H1 (cell line): ENCODE measurements at regions not wholly inside any gene's neighbourhood (a gene's known extent, or its start where the extent isn't known, plus 50 kb on each side); places are given as distances from the start of the nearest gene placed in this dataset.

ENCODE experiments used
- CTCF ChIA-PET: fragments of 300-600 bp; sonication (Branson Sonifier 250); formaldehyde crosslinking; loops from one replicate; lab custom pipeline; 2021; ENCODE audit not compliant: partially characterized antibody; lab: Charles Lee
- POLR2A ChIA-PET: fragments of 300-600 bp; sonication (Branson Sonifier 250); formaldehyde crosslinking; loops from one replicate; lab custom pipeline; 2021; ENCODE audit warnings: inconsistent platforms; ENCODE audit not compliant: partially characterized antibody; lab: Charles Lee
- DNase-seq, 2 experiments: peaks; one replicate each; pipeline versions ENCODE4 v3.0.0 to v3.0.0-alpha.2; 2010 to 2022; ENCODE audit warnings: low spot score in 2 of 2, low read depth in 1 of 2, mixed read lengths in 1 of 2
- FAIRE-seq: peaks from 2 replicates; lab custom pipeline; 2011; peaks lifted over from hg19 to GRCh38; lab: Jason Lieb, UNC
- H2AFZ ChIP-seq: 2 replicates; pipeline ENCODE4 v1.8.1; 2012; ENCODE audit warnings: low read length, inconsistent platforms
- H2AK5ac ChIP-seq: 2 replicates; pipeline ENCODE4 v1.6.1; 2013; ENCODE audit warnings: low read depth, low read length
- H2BK120ac ChIP-seq: replicated peaks from 2 replicates; pipeline ENCODE3; 2013; ENCODE audit warnings: low read depth, low read length, inconsistent platforms
- H2BK12ac ChIP-seq: 2 replicates; pipeline ENCODE4 v1.6.1; 2013; ENCODE audit warnings: low read depth, low read length
- H2BK15ac ChIP-seq: 2 replicates; pipeline ENCODE4 v1.6.1; 2013; ENCODE audit warnings: low read length
- H2BK20ac ChIP-seq: 2 replicates; pipeline ENCODE4 v1.6.1; 2013; ENCODE audit warnings: low read length
- H2BK5ac ChIP-seq: 2 replicates; pipeline ENCODE4 v1.6.1; 2013; ENCODE audit warnings: low read depth, low read length
- H3K14ac ChIP-seq: 2 replicates; pipeline ENCODE4 v1.6.1; 2013; ENCODE audit warnings: inconsistent platforms; ENCODE audit not compliant: insufficient read length
- H3K18ac ChIP-seq: 2 replicates; pipeline ENCODE4 v1.6.1; 2013; ENCODE audit warnings: low read length; ENCODE audit errors: extremely low read depth
- H3K23ac ChIP-seq: 2 replicates; pipeline ENCODE4 v1.6.1; 2013; ENCODE audit warnings: inconsistent platforms; ENCODE audit not compliant: insufficient read length
- H3K23me2 ChIP-seq: 2 replicates; pipeline ENCODE4 v1.6.1; 2013; ENCODE audit warnings: low read depth, low read length
- H3K27ac ChIP-seq: 2 replicates; pipeline ENCODE4 v1.6.1; 2011; ENCODE audit warnings: low read depth, low read length, inconsistent platforms
- H3K27me3 ChIP-seq, 4 experiments: replicated peaks in 1 of 4; 1 replicate in 1 of 4; 2 replicates in 3 of 4; pipeline versions ENCODE4 v1.6.1 to v1.8.1; 2011 to 2013; ENCODE audit warnings: low read length in 3 of 4, mild to moderate bottlenecking in 3 of 4, inconsistent platforms in 2 of 4, mixed read lengths in 2 of 4, moderate library complexity in 1 of 4; ENCODE audit not compliant: control insufficient read depth in 3 of 4, insufficient read depth in 3 of 4; ENCODE audit errors: extremely low read depth in 1 of 4
- H3K36me3 ChIP-seq, 4 experiments: 2 replicates each; pipeline versions ENCODE4 v1.6.1 to v1.8.1; 2011 to 2013; ENCODE audit warnings: mild to moderate bottlenecking in 4 of 4, low read length in 3 of 4, moderate library complexity in 2 of 4, control low read depth in 1 of 4, inconsistent platforms in 1 of 4; ENCODE audit not compliant: insufficient read depth in 4 of 4, control insufficient read depth in 2 of 4
- H3K4ac ChIP-seq: replicated peaks from 2 replicates; pipeline ENCODE3; 2013; ENCODE audit warnings: low read length, low read depth, mixed read lengths, inconsistent platforms; ENCODE audit not compliant: insufficient read length
- H3K4me1 ChIP-seq, 4 experiments: replicated peaks in 1 of 4; 1 replicate in 1 of 4; 2 replicates in 3 of 4; pipeline versions ENCODE4 v1.6.1 to v1.8.1; 2011 to 2013; ENCODE audit warnings: low read length in 3 of 4, inconsistent platforms in 2 of 4, mixed read lengths in 1 of 4; ENCODE audit not compliant: insufficient read depth in 4 of 4, control insufficient read depth in 3 of 4
- H3K4me2 ChIP-seq, 2 experiments: 2 replicates each; pipeline versions ENCODE4 v1.6.1 to v1.8.1; 2011 to 2013; ENCODE audit warnings: low read depth in 2 of 2, low read length in 2 of 2, control low read depth in 1 of 2, inconsistent platforms in 1 of 2, mild to moderate bottlenecking in 1 of 2; ENCODE audit not compliant: insufficient read depth in 1 of 2
- H3K4me3 ChIP-seq, 4 experiments: fragments of 200-600, 300-600 bp in 1 of 4; sonication (generic), shearing (Covaris generic), sonication (Bioruptor Twin) in 1 of 4; 2 replicates each; pipeline versions ENCODE4 v1.5.1 to v1.8.1; 2011 to 2016; ENCODE audit warnings: low read length in 4 of 4, low read depth in 3 of 4, control low read depth in 2 of 4, inconsistent platforms in 2 of 4, mild to moderate bottlenecking in 2 of 4, mixed read lengths in 1 of 4, moderate library complexity in 1 of 4; ENCODE audit not compliant: insufficient read depth in 2 of 4; ENCODE audit errors: extremely low read depth in 1 of 4
- H3K56ac ChIP-seq: replicated peaks from 2 replicates; pipeline ENCODE3; 2013; ENCODE audit warnings: low read depth, mild to moderate bottlenecking, mixed read lengths, low read length, inconsistent platforms; ENCODE audit not compliant: insufficient read length
- H3K79me1 ChIP-seq: 2 replicates; pipeline ENCODE4 v1.6.1; 2013; ENCODE audit warnings: low read depth, low read length, control low read depth
- H3K79me2 ChIP-seq, 2 experiments: 2 replicates each; pipeline versions ENCODE4 v1.6.1 to v1.8.1; 2012 to 2013; ENCODE audit warnings: low read length in 2 of 2, mild to moderate bottlenecking in 2 of 2, inconsistent platforms in 1 of 2; ENCODE audit not compliant: insufficient read depth in 2 of 2, control insufficient read depth in 1 of 2
- H3K9ac ChIP-seq, 4 experiments: replicated peaks in 1 of 4; 1 replicate in 1 of 4; 2 replicates in 3 of 4; pipeline versions ENCODE4 v1.6.1 to v1.8.1; 2011 to 2013; ENCODE audit warnings: low read depth in 3 of 4, low read length in 3 of 4, control low read depth in 2 of 4, mild to moderate bottlenecking in 2 of 4, moderate library complexity in 2 of 4, inconsistent platforms in 1 of 4; ENCODE audit errors: extremely low read depth in 1 of 4
- H3K9me3 ChIP-seq, 2 experiments: 2 replicates each; pipeline versions ENCODE4 v1.6.1 to v1.8.1; 2012 to 2013; ENCODE audit warnings: mild to moderate bottlenecking in 2 of 2, moderate library complexity in 2 of 2, control low read depth in 1 of 2, inconsistent platforms in 1 of 2, low read depth in 1 of 2, low read length in 1 of 2, mixed read lengths in 1 of 2; ENCODE audit not compliant: insufficient read depth in 2 of 2
- H4K20me1 ChIP-seq, 2 experiments: replicated peaks in 1 of 2; 2 replicates each; pipeline versions ENCODE3 to v1.8.1; 2011 to 2013; ENCODE audit warnings: inconsistent platforms in 2 of 2, low read length in 2 of 2, mild to moderate bottlenecking in 1 of 2; ENCODE audit not compliant: insufficient read depth in 2 of 2, control insufficient read depth in 1 of 2
- H4K5ac ChIP-seq: 2 replicates; pipeline ENCODE4 v1.6.1; 2013; ENCODE audit warnings: low read length, low read depth, mixed read lengths, inconsistent platforms; ENCODE audit not compliant: insufficient read length
- H4K8ac ChIP-seq: 2 replicates; pipeline ENCODE4 v1.8.0; 2013; ENCODE audit warnings: mild to moderate bottlenecking, moderate library complexity, low read length, inconsistent platforms; ENCODE audit not compliant: insufficient read depth; ENCODE audit errors: extremely low read depth
- H4K91ac ChIP-seq: replicated peaks from 2 replicates; pipeline ENCODE3; 2013; ENCODE audit warnings: low read length, mixed read lengths, inconsistent platforms; ENCODE audit not compliant: insufficient read length
- ASH2L ChIP-seq: fragments of 200-600, 300-600 bp; sonication (generic); IDR thresholded peaks from one replicate; pipeline ENCODE4 v1.7.1; 2017; ENCODE audit warnings: low read length
- BACH1 ChIP-seq: IDR thresholded peaks from 2 replicates; pipeline ENCODE4 v1.6.1; 2012; ENCODE audit warnings: low read length, improper control_type of control experiment
- CEBPB ChIP-seq: IDR thresholded peaks from 2 replicates; pipeline ENCODE4 v1.6.1; 2012; ENCODE audit warnings: low read depth, low read length
- CHD2 ChIP-seq: IDR thresholded peaks from 2 replicates; pipeline ENCODE4 v1.6.1; 2012; ENCODE audit warnings: low read length, improper control_type of control experiment
- CREB1 ChIP-seq: IDR thresholded peaks from 2 replicates; pipeline ENCODE4 v1.6.1; 2012; ENCODE audit warnings: inconsistent platforms
- POLR2A ChIP-seq, 2 experiments: IDR thresholded peaks; 1 replicate in 1 of 2; 2 replicates in 1 of 2; pipeline ENCODE4 v1.6.1; 2011; ENCODE audit warnings: low read depth in 2 of 2, low read length in 2 of 2, mild to moderate bottlenecking in 2 of 2; ENCODE audit errors: control extremely low read depth in 1 of 2
- POLR2AphosphoS5 ChIP-seq: IDR thresholded peaks from 2 replicates; pipeline ENCODE4 v1.6.1; 2011; ENCODE audit warnings: low read depth, low read length
- RAD21 ChIP-seq, 2 experiments: IDR thresholded peaks in 1 of 2; conservative IDR thresholded peaks in 1 of 2; 2 replicates each; pipeline ENCODE4 v1.6.1; 2011; ENCODE audit warnings: low read depth in 2 of 2, low read length in 2 of 2, improper control_type of control experiment in 1 of 2, inconsistent platforms in 1 of 2, mild to moderate bottlenecking in 1 of 2, moderate library complexity in 1 of 2
- RFX5 ChIP-seq: IDR thresholded peaks from 2 replicates; pipeline ENCODE4 v1.6.1; 2011; ENCODE audit warnings: low read depth, low read length, improper control_type of control experiment, borderline replicate concordance
- SIX5 ChIP-seq: IDR thresholded peaks from 2 replicates; pipeline ENCODE4 v1.6.1; 2011; ENCODE audit warnings: mild to moderate bottlenecking, low read depth, low read length
- TAF1 ChIP-seq: IDR thresholded peaks from 2 replicates; pipeline ENCODE4 v1.6.1; 2011; ENCODE audit warnings: mild to moderate bottlenecking, low read depth, low read length
- TAF7 ChIP-seq: optimal IDR thresholded peaks from 2 replicates; pipeline ENCODE3; 2011; ENCODE audit warnings: low read depth, mild to moderate bottlenecking, inconsistent platforms, low read length, moderate library complexity, borderline replicate concordance
- WGBS, 2 experiments: shearing (Covaris generic) in 1 of 2; methylation state at CpG; one replicate each; pipeline versions ENCODE4 v1.1.6 to v1.1.7; 2013 to 2015; ENCODE audit warnings: low lambda C conversion rate in 2 of 2, mixed read lengths in 2 of 2, inconsistent platforms in 1 of 2, low coverage in 1 of 2, missing lambda C conversion rate in 1 of 2; ENCODE audit not compliant: insufficient replicate concordance in 2 of 2, insufficient coverage in 1 of 2, insufficient read length in 1 of 2; ENCODE audit errors: extremely low coverage in 1 of 2, missing lambda C conversion rate in 1 of 2; 5-methylcytosine and 5-hydroxymethylcytosine counted together
- TF ChIP-seq, protein P1 (sequence below): IDR thresholded peaks from 2 replicates; pipeline ENCODE4 v1.6.1; 2011; ENCODE audit warnings: low read length, improper control_type of control experiment

DNA sequence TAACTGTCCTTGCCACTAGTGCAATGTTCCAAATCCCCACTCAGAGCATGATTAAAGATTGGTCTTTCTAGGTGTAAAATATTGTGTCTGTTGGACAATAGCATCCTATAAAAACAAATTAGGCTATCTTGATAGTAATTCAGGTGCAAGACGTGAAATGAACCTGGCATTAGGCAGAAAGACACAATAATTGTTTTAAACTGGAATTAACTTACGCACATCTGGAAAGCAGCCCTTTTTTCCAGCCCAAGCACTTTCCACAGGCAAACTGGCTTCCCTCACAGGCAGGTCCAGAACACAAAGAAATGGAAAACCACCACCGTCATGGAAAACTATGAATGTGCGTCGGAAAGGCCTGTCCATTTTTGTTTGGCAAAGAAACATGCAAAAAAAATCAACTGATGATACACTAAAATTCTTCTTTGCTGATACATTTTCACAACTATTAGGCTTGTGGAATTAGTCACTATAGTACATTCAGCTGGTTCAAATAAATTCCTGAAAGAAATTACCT, 474.7 kb upstream of the IL12A start:
- Histone ChIP-seq H2BK120ac (no peak overlapping the region), H3K27ac (no peak overlapping the region), H3K56ac (no peak overlapping the region), H3K4ac (no peak overlapping the region), H3K4me1 (no peaks in the 10 kb centered on the region), H3K27me3 (no peaks in the 10 kb centered on the region), H2BK12ac (no peak overlapping the region), H2BK20ac (no peak overlapping the region), H3K79me1 (no peaks in the 10 kb centered on the region), H4K5ac (no peak overlapping the region), H2AFZ (no peak overlapping the region), H3K9me3 (peaks cover 0 to 4% of the 10 kb centered on the region in 2 experiments; a peak in 1 of 4 replicates), H2AK5ac (no peak overlapping the region), H3K79me2 (no peaks in the 10 kb centered on the region), H3K14ac (no peak overlapping the region), H3K4me3 (no peak overlapping the region), H3K18ac (no peak overlapping the region), H4K91ac (no peak overlapping the region), H4K8ac (no peak overlapping the region), H3K9ac (no peak overlapping the region), H3K23ac (no peak overlapping the region), H4K20me1 (no peaks in the 10 kb centered on the region), H3K4me2 (no peak overlapping the region), H3K36me3 (no peaks in the 10 kb centered on the region), H2BK5ac (no peak overlapping the region), H2BK15ac (no peak overlapping the region), H3K23me2 (no peaks in the 10 kb centered on the region)
- ChIA-PET POLR2A (no interaction called here), CTCF (no interaction called here)
- no peak for FAIRE-seq
- DNase-seq = no peak
- 95% methylated on average over 5 of the region's 5 CpGs; no CpG with 5 or more reads in 1 of the 2 experiments for WGBS, 2 experiments
- no peak for TF ChIP-seq CHD2
- TF ChIP-seq CEBPB = no peak
- TF ChIP-seq, protein P1, sequence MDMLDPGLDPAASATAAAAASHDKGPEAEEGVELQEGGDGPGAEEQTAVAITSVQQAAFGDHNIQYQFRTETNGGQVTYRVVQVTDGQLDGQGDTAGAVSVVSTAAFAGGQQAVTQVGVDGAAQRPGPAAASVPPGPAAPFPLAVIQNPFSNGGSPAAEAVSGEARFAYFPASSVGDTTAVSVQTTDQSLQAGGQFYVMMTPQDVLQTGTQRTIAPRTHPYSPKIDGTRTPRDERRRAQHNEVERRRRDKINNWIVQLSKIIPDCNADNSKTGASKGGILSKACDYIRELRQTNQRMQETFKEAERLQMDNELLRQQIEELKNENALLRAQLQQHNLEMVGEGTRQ = no peak
- TF ChIP-seq RAD21 (IDR thresholded peaks at IDR 0.05 in 1 of 2, conservative IDR thresholded peaks at IDR 0.05 in 1 of 2; ENCODE audit: low read depth in 2 of 2, low read length in 2 of 2) = no peak
- TF ChIP-seq TAF1 = no peak
- no peak for TF ChIP-seq SIX5
- TF ChIP-seq TAF7 = no peak
- no peak for TF ChIP-seq BACH1
- TF ChIP-seq CREB1 = no peak
- TF ChIP-seq POLR2AphosphoS5 = no peak
- TF ChIP-seq POLR2A (IDR thresholded peaks at IDR 0.05; ENCODE audit: control extremely low read depth in 1 of 2, low read depth in 2 of 2, low read length in 2 of 2) = no peak
- TF ChIP-seq RFX5 = no peak
- no peak for TF ChIP-seq ASH2L
